HCT116 (cell line): ENCODE measurements at regions not wholly inside any gene's neighbourhood (a gene's known extent, or its start where the extent isn't known, plus 50 kb on each side); places are given as distances from the start of the nearest gene placed in this dataset.

Source experiments
- ATAC-seq: fragments of 200-7000 bp; cut with Tn5 transposase; 2 replicates; pipeline ENCODE4 v1.9.1; 2020; ENCODE audit warnings: mild to moderate bottlenecking, moderate library complexity
- BruUV-seq: library from RNA; stranded (reverse); fragments of 400-500 nt; replicated peaks from 2 replicates; lab custom pipeline; 2021; lab: Mats Ljungman, UMichigan
- CTCF ChIA-PET: fragments of 300-600 bp; sonication (Branson Sonifier 250); formaldehyde crosslinking; loops from one replicate; lab custom pipeline; 2021; ENCODE audit warnings: antibody characterized with exemption; lab: Charles Lee
- POLR2A ChIA-PET: fragments of 300-600, 350-600 bp; sonication (Branson Sonifier 250); formaldehyde crosslinking; loops from one replicate; lab custom pipeline; 2021; ENCODE audit warnings: antibody characterized with exemption; lab: Charles Lee
- RAD21 ChIA-PET, 2 experiments: fragments of 300-600 bp; sonication (Branson Sonifier 250); formaldehyde crosslinking; loops; one replicate each; lab custom pipeline; 2023; ENCODE audit warnings: low total read pairs in 2 of 2; ENCODE audit not compliant: uncharacterized antibody in 2 of 2, unreplicated experiment in 2 of 2, low non-redundant PET in 1 of 2; lab: Charles Lee
- DNase-seq: peaks from one replicate; pipeline ENCODE4 v3.0.0-alpha.2; 2010; ENCODE audit warnings: low read depth, low spot score
- H2AFZ ChIP-seq: fragments of 200-600 bp; shearing (Covaris generic), sonication (generic); 2 replicates; pipeline ENCODE4 v1.6.1; 2017; ENCODE audit warnings: low read depth, mixed run types, mixed read lengths, antibody characterized with exemption, low read length; ENCODE audit not compliant: poor library complexity, severe bottlenecking
- H3K27ac ChIP-seq: 2 replicates; pipeline ENCODE4 v1.5.1; 2012; ENCODE audit warnings: low read depth, low read length
- H3K27me3 ChIP-seq: fragments of 200-600 bp; sonication (generic); 2 replicates; pipeline ENCODE4 v1.6.1; 2016; ENCODE audit warnings: mixed run types, low read length, mixed read lengths; ENCODE audit not compliant: insufficient read depth
- H3K36me3 ChIP-seq, 2 experiments: fragments of 200-500 bp in 1 of 2; fragments of 200-600 bp in 1 of 2; sonication (Bioruptor generic) in 1 of 2; sonication (generic) in 1 of 2; 2 replicates each; pipeline versions ENCODE4 v1.5.1 to v1.6.1; 2014 to 2016; ENCODE audit warnings: low read length in 2 of 2, inconsistent platforms in 1 of 2, mixed read lengths in 1 of 2, mixed run types in 1 of 2; ENCODE audit not compliant: insufficient read depth in 2 of 2, control insufficient read depth in 1 of 2
- H3K4me1 ChIP-seq, 2 experiments: fragments of 200-600 bp in 1 of 2; sonication (generic) in 1 of 2; 2 replicates each; pipeline versions ENCODE4 v1.5.1 to v1.6.1; 2012 to 2017; ENCODE audit warnings: low read length in 2 of 2, inconsistent platforms in 1 of 2, mild to moderate bottlenecking in 1 of 2, mixed read lengths in 1 of 2, mixed run types in 1 of 2, moderate library complexity in 1 of 2; ENCODE audit not compliant: insufficient read depth in 2 of 2, control insufficient read depth in 1 of 2
- H3K4me2 ChIP-seq: fragments of 200-600 bp; sonication (generic); 2 replicates; pipeline ENCODE4 v1.6.1; 2017; ENCODE audit warnings: mixed run types, low read length, mixed read lengths
- H3K4me3 ChIP-seq, 2 experiments: fragments of 200-600 bp in 1 of 2; sonication (generic) in 1 of 2; replicated peaks in 1 of 2; 2 replicates each; pipeline ENCODE4 v1.5.1; 2011 to 2016; ENCODE audit warnings: low read length in 2 of 2, control low read depth in 1 of 2, low read depth in 1 of 2, mild to moderate bottlenecking in 1 of 2, mixed read lengths in 1 of 2, mixed run types in 1 of 2
- H3K79me2 ChIP-seq: fragments of 200-600 bp; sonication (generic); 2 replicates; pipeline ENCODE4 v1.6.1; 2017; ENCODE audit warnings: mild to moderate bottlenecking, mixed run types, low read length, moderate library complexity, mixed read lengths; ENCODE audit not compliant: insufficient read depth
- H3K9ac ChIP-seq: fragments of 200-600 bp; sonication (generic); 2 replicates; pipeline ENCODE4 v1.6.1; 2016; ENCODE audit warnings: low read length, mixed read lengths
- H3K9me2 ChIP-seq: fragments of 200-600 bp; sonication (generic), shearing (Covaris generic); 2 replicates; pipeline ENCODE4 v1.6.1; 2017; ENCODE audit warnings: mixed run types, mild to moderate bottlenecking, moderate library complexity; ENCODE audit not compliant: insufficient read depth
- H3K9me3 ChIP-seq, 2 experiments: fragments of 200-500 bp in 1 of 2; fragments of 200-600 bp in 1 of 2; sonication (Bioruptor generic) in 1 of 2; sonication (generic) in 1 of 2; 2 replicates each; pipeline ENCODE4 v1.6.1; 2014 to 2017; ENCODE audit warnings: low read length in 2 of 2, mixed read lengths in 2 of 2, inconsistent platforms in 1 of 2, low read depth in 1 of 2, mild to moderate bottlenecking in 1 of 2, mixed run types in 1 of 2, moderate library complexity in 1 of 2; ENCODE audit not compliant: control insufficient read depth in 1 of 2, insufficient read depth in 1 of 2
- H4K20me1 ChIP-seq: fragments of 200-600 bp; sonication (generic), shearing (Covaris generic); 2 replicates; pipeline ENCODE4 v1.6.1; 2017; ENCODE audit warnings: mixed run types, mild to moderate bottlenecking, moderate library complexity; ENCODE audit not compliant: insufficient read depth
- CBX3 ChIP-seq: IDR thresholded peaks from 2 replicates; pipeline ENCODE4 v1.6.1; 2012; ENCODE audit warnings: low read depth
- CEBPB ChIP-seq: IDR thresholded peaks from 2 replicates; pipeline ENCODE4 v1.6.1; 2012; ENCODE audit warnings: low read depth
- EGR1 ChIP-seq: IDR thresholded peaks from 2 replicates; pipeline ENCODE4 v1.6.1; 2012; ENCODE audit warnings: low read depth
- ELF1 ChIP-seq: IDR thresholded peaks from 2 replicates; pipeline ENCODE4 v1.6.1; 2012; ENCODE audit warnings: low read depth, borderline replicate concordance
- EZH2 ChIP-seq: fragments of 200-600 bp; sonication (generic); IDR thresholded peaks from 2 replicates; pipeline ENCODE4 v1.6.1; 2017; ENCODE audit warnings: antibody characterized with exemption, mixed run types
- EZH2phosphoT487 ChIP-seq: fragments of 200-600 bp; IDR thresholded peaks from 2 replicates; pipeline ENCODE4 v1.6.1; 2018; ENCODE audit warnings: antibody characterized with exemption, borderline replicate concordance
- FOSL1 ChIP-seq: IDR thresholded peaks from 2 replicates; pipeline ENCODE4 v1.6.1; 2012; ENCODE audit warnings: low read depth
- POLR2A ChIP-seq: IDR thresholded peaks from 2 replicates; pipeline ENCODE4 v1.7.0; 2011; ENCODE audit warnings: borderline replicate concordance; ENCODE audit not compliant: insufficient read depth, insufficient read length; ENCODE audit errors: extremely low read depth
- POLR2AphosphoS5 ChIP-seq: IDR thresholded peaks from 2 replicates; pipeline ENCODE4 v1.6.1; 2011; ENCODE audit warnings: mild to moderate bottlenecking, low read depth, low read length, moderate library complexity
- SIN3A ChIP-seq: IDR thresholded peaks from 2 replicates; pipeline ENCODE4 v1.6.1; 2012; ENCODE audit warnings: low read depth
- SP1 ChIP-seq: IDR thresholded peaks from 2 replicates; pipeline ENCODE4 v1.6.1; 2012; ENCODE audit warnings: low read depth
- SRF ChIP-seq: IDR thresholded peaks from 2 replicates; pipeline ENCODE4 v1.6.1; 2012; ENCODE audit warnings: low read depth
- TCF7L2 ChIP-seq: IDR thresholded peaks from 2 replicates; pipeline ENCODE4 v1.7.0; 2011; ENCODE audit warnings: borderline replicate concordance, inconsistent platforms; ENCODE audit not compliant: insufficient read depth, insufficient read length; ENCODE audit errors: extremely low read depth
- ZFX ChIP-seq: fragments of 450-650 bp; IDR thresholded peaks from 2 replicates; pipeline ENCODE4 v1.6.1; 2017
- ZNF274 ChIP-seq: fragments of 200-500 bp; sonication (Bioruptor generic); IDR thresholded peaks from 2 replicates; pipeline ENCODE4 v1.6.1; 2014; ENCODE audit warnings: mild to moderate bottlenecking, low read depth, low read length, inconsistent platforms
- intact Hi-C: fragments of 100-400 bp; cut with micrococcal nuclease; formaldehyde crosslinking; loops from 2 replicates; pipeline ENCODE4 v1.10.0; 2022
- TF ChIP-seq, protein P1 (sequence below): IDR thresholded peaks from 2 replicates; pipeline ENCODE4 v1.6.1; 2011; ENCODE audit warnings: mild to moderate bottlenecking, low read length, moderate library complexity; ENCODE audit not compliant: insufficient replicate concordance; ENCODE audit errors: extremely low read depth
- TF ChIP-seq, protein P2 (sequence below), 3 experiments: fragments of 200-600 bp in 1 of 3; sonication (generic) in 1 of 3; IDR thresholded peaks in 2 of 3; conservative IDR thresholded peaks in 1 of 3; 2 replicates each; pipeline ENCODE4 v1.5.1; 2012 to 2017; ENCODE audit warnings: low read depth in 2 of 3, low read length in 2 of 3, antibody characterized with exemption in 1 of 3, borderline replicate concordance in 1 of 3, control low read depth in 1 of 3, mild to moderate bottlenecking in 1 of 3, mixed read lengths in 1 of 3, mixed run types in 1 of 3, moderate library complexity in 1 of 3; ENCODE audit not compliant: insufficient read depth in 1 of 3
- TF ChIP-seq, protein P3 (sequence below): IDR thresholded peaks from 2 replicates; pipeline ENCODE4 v1.6.1; 2012; ENCODE audit warnings: low read depth
- TF ChIP-seq, protein P4 (sequence below): IDR thresholded peaks from 2 replicates; pipeline ENCODE4 v1.6.1; 2012
- TF ChIP-seq, protein P5 (sequence below): IDR thresholded peaks from 2 replicates; pipeline ENCODE4 v1.6.1; 2012

DNA sequence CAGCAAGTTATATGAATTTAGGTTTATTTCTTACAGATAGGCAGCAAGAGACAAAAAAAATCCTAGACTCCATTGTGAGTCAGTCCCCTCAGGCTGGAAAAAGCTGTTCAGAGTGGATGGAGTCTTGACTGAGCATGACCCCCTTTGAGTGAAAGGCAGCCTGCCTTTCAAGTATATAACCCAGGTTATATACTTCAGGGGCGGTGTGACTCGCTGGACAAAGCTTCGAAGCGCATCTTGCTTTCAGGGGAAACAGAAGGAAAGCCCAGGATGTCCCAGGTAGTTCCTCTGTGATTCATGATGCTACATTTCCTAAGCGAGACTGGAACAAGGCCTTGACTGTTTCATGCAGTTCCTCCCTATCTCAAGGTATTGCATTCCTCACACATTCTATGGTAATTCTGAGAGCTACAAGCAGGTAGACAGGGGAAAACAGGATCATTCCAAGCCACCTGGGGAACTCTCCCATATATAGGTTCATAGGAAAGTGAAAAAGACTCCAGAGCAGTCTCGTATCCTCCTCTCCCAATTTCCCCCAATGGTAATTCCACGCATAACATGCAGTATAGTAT is 1244.1 kb upstream of the CDH6 start:
- BruUV-seq = no TSS peak
- Histone ChIP-seq H3K4me1 (no peaks in the 10 kb centered on the region), H3K9me3 (peaks cover 12 to 27% of the 10 kb centered on the region in 2 experiments; a peak in 3 of 4 replicates), H3K79me2 (no peaks in the 10 kb centered on the region)
- RAD21 ChIA-PET = no interaction called here
- POLR2A ChIA-PET = no interaction called here
- TF ChIP-seq ELF1 (no peak), EZH2phosphoT487 (no peak), POLR2AphosphoS5 (no peak), EZH2 (no peak), EGR1 (no peak), TCF7L2 (no peak), SIN3A (no peak), FOSL1 (no peak), ZFX (no peak), ZNF274 (no peak), POLR2A (no peak), SRF (no peak), CEBPB (no peak), SP1 (no peak), CBX3 (no peak)
- TF ChIP-seq, protein P1, sequence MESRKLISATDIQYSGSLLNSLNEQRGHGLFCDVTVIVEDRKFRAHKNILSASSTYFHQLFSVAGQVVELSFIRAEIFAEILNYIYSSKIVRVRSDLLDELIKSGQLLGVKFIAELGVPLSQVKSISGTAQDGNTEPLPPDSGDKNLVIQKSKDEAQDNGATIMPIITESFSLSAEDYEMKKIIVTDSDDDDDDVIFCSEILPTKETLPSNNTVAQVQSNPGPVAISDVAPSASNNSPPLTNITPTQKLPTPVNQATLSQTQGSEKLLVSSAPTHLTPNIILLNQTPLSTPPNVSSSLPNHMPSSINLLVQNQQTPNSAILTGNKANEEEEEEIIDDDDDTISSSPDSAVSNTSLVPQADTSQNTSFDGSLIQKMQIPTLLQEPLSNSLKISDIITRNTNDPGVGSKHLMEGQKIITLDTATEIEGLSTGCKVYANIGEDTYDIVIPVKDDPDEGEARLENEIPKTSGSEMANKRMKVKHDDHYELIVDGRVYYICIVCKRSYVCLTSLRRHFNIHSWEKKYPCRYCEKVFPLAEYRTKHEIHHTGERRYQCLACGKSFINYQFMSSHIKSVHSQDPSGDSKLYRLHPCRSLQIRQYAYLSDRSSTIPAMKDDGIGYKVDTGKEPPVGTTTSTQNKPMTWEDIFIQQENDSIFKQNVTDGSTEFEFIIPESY = no peak
- TF ChIP-seq, protein P2, sequence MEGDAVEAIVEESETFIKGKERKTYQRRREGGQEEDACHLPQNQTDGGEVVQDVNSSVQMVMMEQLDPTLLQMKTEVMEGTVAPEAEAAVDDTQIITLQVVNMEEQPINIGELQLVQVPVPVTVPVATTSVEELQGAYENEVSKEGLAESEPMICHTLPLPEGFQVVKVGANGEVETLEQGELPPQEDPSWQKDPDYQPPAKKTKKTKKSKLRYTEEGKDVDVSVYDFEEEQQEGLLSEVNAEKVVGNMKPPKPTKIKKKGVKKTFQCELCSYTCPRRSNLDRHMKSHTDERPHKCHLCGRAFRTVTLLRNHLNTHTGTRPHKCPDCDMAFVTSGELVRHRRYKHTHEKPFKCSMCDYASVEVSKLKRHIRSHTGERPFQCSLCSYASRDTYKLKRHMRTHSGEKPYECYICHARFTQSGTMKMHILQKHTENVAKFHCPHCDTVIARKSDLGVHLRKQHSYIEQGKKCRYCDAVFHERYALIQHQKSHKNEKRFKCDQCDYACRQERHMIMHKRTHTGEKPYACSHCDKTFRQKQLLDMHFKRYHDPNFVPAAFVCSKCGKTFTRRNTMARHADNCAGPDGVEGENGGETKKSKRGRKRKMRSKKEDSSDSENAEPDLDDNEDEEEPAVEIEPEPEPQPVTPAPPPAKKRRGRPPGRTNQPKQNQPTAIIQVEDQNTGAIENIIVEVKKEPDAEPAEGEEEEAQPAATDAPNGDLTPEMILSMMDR (IDR thresholded peaks at IDR 0.05 in 2 of 3, conservative IDR thresholded peaks at IDR 0.05 in 1 of 3; ENCODE audit: borderline replicate concordance in 1 of 3, insufficient read depth in 1 of 3, low read depth in 2 of 3, low read length in 2 of 3) = no peak
- TF ChIP-seq, protein P3, sequence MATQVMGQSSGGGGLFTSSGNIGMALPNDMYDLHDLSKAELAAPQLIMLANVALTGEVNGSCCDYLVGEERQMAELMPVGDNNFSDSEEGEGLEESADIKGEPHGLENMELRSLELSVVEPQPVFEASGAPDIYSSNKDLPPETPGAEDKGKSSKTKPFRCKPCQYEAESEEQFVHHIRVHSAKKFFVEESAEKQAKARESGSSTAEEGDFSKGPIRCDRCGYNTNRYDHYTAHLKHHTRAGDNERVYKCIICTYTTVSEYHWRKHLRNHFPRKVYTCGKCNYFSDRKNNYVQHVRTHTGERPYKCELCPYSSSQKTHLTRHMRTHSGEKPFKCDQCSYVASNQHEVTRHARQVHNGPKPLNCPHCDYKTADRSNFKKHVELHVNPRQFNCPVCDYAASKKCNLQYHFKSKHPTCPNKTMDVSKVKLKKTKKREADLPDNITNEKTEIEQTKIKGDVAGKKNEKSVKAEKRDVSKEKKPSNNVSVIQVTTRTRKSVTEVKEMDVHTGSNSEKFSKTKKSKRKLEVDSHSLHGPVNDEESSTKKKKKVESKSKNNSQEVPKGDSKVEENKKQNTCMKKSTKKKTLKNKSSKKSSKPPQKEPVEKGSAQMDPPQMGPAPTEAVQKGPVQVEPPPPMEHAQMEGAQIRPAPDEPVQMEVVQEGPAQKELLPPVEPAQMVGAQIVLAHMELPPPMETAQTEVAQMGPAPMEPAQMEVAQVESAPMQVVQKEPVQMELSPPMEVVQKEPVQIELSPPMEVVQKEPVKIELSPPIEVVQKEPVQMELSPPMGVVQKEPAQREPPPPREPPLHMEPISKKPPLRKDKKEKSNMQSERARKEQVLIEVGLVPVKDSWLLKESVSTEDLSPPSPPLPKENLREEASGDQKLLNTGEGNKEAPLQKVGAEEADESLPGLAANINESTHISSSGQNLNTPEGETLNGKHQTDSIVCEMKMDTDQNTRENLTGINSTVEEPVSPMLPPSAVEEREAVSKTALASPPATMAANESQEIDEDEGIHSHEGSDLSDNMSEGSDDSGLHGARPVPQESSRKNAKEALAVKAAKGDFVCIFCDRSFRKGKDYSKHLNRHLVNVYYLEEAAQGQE = no peak
- TF ChIP-seq, protein P4, sequence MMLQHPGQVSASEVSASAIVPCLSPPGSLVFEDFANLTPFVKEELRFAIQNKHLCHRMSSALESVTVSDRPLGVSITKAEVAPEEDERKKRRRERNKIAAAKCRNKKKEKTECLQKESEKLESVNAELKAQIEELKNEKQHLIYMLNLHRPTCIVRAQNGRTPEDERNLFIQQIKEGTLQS = no peak
- TF ChIP-seq, protein P5, sequence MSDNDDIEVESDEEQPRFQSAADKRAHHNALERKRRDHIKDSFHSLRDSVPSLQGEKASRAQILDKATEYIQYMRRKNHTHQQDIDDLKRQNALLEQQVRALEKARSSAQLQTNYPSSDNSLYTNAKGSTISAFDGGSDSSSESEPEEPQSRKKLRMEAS = no peak
- TF ChIP-seq, all 23 proteins: peak for 0
- DNase-seq = no peak
- CTCF ChIA-PET = no interaction called here
- Histone ChIP-seq H3K27me3 (no peaks in the 10 kb centered on the region), H3K9ac (no peak overlapping the region), H3K9me2 (no peaks in the 10 kb centered on the region), H3K4me2 (no peak overlapping the region), H4K20me1 (no peaks in the 10 kb centered on the region), H3K4me3 (no peak overlapping the region), H3K27ac (no peak overlapping the region), H3K36me3 (no peaks in the 10 kb centered on the region), H2AFZ (no peak overlapping the region)
- intact Hi-C loops = no loop called here
- no peak for ATAC-seq
